Vagina (tissue), 2 donors: ENCODE measurements at regions not wholly inside any gene's neighbourhood (a gene's known extent, or its start where the extent isn't known, plus 50 kb on each side); places are given as distances from the start of the nearest gene placed in this dataset.
"Not testable (repeated sequence)": the region's sequence is repeated elsewhere in the genome, so short reads cannot be mapped to it uniquely, and the experiment has no call there.

Experiments used
- DNase-seq, 2 donors: peaks; one replicate each; pipeline ENCODE4 v3.0.0-alpha.2; 2017; ENCODE audit errors: extremely low spot score in 2 of 2
- H3K27ac ChIP-seq: fragments of 200-600 bp; sonication (generic); one replicate; pipeline ENCODE4 v1.5.1; 2019
- H3K27me3 ChIP-seq: fragments of 200-600 bp; sonication (generic); one replicate; pipeline ENCODE4 v1.5.1; 2019
- H3K36me3 ChIP-seq, 2 donors: fragments of 200-600 bp; sonication (generic); one replicate each; pipeline ENCODE4 v1.5.1; 2017 to 2019
- H3K4me1 ChIP-seq: fragments of 200-600 bp; sonication (generic); one replicate; pipeline ENCODE4 v1.5.1; 2019
- H3K4me3 ChIP-seq, 2 donors: fragments of 200-600 bp; sonication (generic); 1 replicate in 1 of 2; 2 replicates in 1 of 2; pipeline ENCODE4 v1.5.1; 2016 to 2019
- H3K9me3 ChIP-seq: fragments of 200-600 bp; sonication (generic); one replicate; pipeline ENCODE4 v1.5.1; 2019
- POLR2A ChIP-seq, 2 donors: fragments of 450-650 bp; IDR thresholded peaks; one replicate each; pipeline ENCODE4 v1.6.1; 2017; ENCODE audit warnings: antibody characterized with exemption in 2 of 2, mild to moderate bottlenecking in 2 of 2, moderate library complexity in 2 of 2
- POLR2AphosphoS5 ChIP-seq, 2 donors: sonication (generic); formaldehyde crosslinking; IDR thresholded peaks; one replicate each; pipeline ENCODE4 v1.9.0; 2017; ENCODE audit warnings: antibody characterized with exemption in 2 of 2, mild to moderate bottlenecking in 2 of 2, low read depth in 1 of 2; ENCODE audit not compliant: insufficient read depth in 1 of 2
- intact Hi-C: fragments of 100-400 bp; cut with DNase I; formaldehyde crosslinking; loops from one replicate; pipeline ENCODE4 v1.15.1; 2023
- TF ChIP-seq, protein P1 (sequence below), 3 experiments: fragments of 450-650 bp in 2 of 3; fragments of 200-600 bp in 1 of 3; sonication (generic) in 1 of 3; IDR thresholded peaks; one replicate each; pipeline ENCODE4 v1.5.1; 2017 to 2019; ENCODE audit warnings: antibody characterized with exemption in 3 of 3, mild to moderate bottlenecking in 2 of 3, moderate library complexity in 2 of 3

DNA sequence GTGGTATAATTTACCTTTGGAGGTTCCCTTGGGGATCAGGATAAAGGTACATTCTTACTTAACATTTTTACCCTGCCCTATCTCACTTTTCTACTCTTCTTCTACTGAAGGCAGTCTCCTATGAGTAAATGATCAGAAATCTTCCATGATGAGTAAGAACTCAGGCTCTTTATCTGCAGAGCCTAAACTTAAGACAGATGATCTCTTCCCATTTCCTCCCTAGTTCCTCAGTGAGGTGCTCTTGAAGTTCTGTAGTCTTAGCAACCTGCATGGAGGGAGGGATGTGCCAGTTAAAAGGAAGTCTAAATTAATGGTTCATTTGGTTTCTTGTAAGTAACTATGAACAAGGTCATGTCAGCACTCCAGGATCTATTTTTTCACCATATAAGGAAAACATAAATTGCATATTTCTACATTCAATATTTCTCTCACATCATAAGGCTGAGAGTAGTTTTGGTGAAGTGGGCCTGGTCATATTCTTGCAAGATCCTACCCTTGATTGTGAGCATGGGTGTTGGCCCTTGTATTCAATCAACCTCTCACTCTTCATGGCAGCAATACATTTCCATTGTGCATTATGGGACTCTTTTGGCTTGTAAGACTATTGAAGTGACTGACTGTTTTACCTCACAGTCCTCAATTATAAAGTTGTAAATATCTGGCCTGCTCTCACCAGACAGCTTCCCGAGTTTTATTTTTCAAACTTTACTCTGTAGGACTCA lies 295.5 kb downstream of the SLC7A11 start:
- H3K27me3 ChIP-seq, result no peaks in the 10 kb centered on the region

DNA sequence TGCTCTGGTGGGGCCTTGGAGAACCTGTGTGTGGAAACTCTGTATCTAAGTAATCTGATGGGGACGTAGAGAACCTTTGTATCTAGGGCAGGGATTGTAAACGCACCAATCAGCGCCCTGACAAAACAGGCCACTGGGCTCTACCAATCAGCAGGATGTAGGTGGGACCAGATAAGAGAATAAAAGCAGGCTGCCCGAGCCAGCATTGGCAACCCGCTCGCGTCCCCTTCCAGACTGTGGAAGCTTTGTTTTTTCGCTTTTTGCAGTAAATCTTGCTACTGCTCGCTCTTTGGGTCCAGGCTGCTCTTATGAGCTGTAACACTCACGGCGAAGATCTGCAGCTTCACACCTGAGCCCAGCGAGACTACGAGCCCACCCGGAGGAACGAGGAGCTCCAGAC lies 299.3 kb downstream of the SLC7A11 start:
- intact Hi-C loops, H3K4me3 ChIP-seq, H3K9me3 ChIP-seq, H3K36me3 ChIP-seq, H3K4me1 ChIP-seq, DNase-seq, H3K27ac ChIP-seq, H3K27me3 ChIP-seq: not testable (repeated sequence)

More for the DNA sequence above, 295.5 kb downstream of the SLC7A11 start:
- H3K36me3 ChIP-seq, result no peaks in the 10 kb centered on the region
- no peak for TF ChIP-seq POLR2AphosphoS5 (IDR thresholded peaks at IDR 0.05; ENCODE audit: insufficient read depth in 1 of 2, low read depth in 1 of 2)
- TF ChIP-seq POLR2A (IDR thresholded peaks at IDR 0.05), result no peak
- TF ChIP-seq, protein P1, sequence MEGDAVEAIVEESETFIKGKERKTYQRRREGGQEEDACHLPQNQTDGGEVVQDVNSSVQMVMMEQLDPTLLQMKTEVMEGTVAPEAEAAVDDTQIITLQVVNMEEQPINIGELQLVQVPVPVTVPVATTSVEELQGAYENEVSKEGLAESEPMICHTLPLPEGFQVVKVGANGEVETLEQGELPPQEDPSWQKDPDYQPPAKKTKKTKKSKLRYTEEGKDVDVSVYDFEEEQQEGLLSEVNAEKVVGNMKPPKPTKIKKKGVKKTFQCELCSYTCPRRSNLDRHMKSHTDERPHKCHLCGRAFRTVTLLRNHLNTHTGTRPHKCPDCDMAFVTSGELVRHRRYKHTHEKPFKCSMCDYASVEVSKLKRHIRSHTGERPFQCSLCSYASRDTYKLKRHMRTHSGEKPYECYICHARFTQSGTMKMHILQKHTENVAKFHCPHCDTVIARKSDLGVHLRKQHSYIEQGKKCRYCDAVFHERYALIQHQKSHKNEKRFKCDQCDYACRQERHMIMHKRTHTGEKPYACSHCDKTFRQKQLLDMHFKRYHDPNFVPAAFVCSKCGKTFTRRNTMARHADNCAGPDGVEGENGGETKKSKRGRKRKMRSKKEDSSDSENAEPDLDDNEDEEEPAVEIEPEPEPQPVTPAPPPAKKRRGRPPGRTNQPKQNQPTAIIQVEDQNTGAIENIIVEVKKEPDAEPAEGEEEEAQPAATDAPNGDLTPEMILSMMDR (IDR thresholded peaks at IDR 0.05), result no peak
- no peak overlapping the region for H3K4me3 ChIP-seq
- DNase-seq, result no peak
- no peak overlapping the region for H3K27ac ChIP-seq
- intact Hi-C loops, result no loop called here
- H3K9me3 ChIP-seq, result no peaks in the 10 kb centered on the region
- H3K4me1 ChIP-seq, result no peaks in the 10 kb centered on the region

DNA sequence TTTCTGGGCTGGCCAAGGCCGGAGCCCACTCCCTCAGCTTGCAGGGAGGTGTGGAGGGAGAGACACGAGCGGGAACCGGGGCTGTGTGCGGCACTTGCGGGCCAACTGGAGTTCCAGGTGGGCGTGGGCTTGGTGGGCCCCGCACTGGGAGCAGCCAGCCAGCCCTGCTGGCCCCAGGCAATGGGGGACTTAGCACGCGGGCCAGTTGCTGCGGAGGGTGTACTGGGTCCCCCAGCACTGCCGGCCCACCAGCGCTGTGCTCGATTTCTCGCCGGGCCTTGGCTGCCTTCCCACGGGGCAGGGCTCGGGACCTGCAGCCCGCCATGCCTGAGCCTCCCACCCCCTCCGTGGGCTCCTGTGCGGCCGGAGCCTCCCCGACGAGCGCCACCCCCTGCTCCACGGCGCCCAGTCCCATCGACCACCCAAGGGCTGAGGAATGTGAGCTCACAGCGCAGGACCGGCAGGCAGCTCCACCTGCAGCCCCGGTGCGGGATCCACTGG lies 300.1 kb downstream of the SLC7A11 start:
- intact Hi-C loops, H3K27ac ChIP-seq, DNase-seq, H3K27me3 ChIP-seq, H3K4me3 ChIP-seq, H3K36me3 ChIP-seq, H3K4me1 ChIP-seq, H3K9me3 ChIP-seq: not testable (repeated sequence)

DNA sequence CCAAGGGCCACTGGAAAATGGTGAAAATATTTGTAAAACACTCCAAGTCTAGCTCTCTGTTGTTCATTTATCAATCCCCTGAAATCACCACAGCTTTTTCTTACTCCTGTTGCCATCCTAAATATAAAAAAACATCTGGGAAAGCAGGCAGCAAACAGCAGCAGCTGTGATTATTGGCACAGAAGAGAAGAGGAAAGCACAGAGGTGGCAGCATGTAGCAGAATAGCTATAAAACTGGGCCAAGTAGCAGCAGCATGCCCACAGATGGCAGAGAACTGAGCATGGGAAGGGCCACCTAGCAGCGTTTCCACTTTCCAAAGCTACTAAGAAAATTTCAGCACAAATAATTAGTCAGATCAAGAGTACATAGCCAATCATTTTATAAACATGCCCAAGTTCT lies 307.2 kb downstream of the SLC7A11 start:
- intact Hi-C loops, result no loop called here
- no peaks in the 10 kb centered on the region for H3K27me3 ChIP-seq
- no peaks in the 10 kb centered on the region for H3K9me3 ChIP-seq
- TF ChIP-seq POLR2AphosphoS5 (IDR thresholded peaks at IDR 0.05; ENCODE audit: insufficient read depth in 1 of 2, low read depth in 1 of 2), result no peak
- no peak for TF ChIP-seq POLR2A (IDR thresholded peaks at IDR 0.05)
- TF ChIP-seq, protein P1 (IDR thresholded peaks at IDR 0.05), result no peak
- no peak overlapping the region for H3K4me3 ChIP-seq
- no peaks in the 10 kb centered on the region for H3K36me3 ChIP-seq
- H3K27ac ChIP-seq, result no peak overlapping the region
- DNase-seq, result no peak
- H3K4me1 ChIP-seq, result no peaks in the 10 kb centered on the region

DNA sequence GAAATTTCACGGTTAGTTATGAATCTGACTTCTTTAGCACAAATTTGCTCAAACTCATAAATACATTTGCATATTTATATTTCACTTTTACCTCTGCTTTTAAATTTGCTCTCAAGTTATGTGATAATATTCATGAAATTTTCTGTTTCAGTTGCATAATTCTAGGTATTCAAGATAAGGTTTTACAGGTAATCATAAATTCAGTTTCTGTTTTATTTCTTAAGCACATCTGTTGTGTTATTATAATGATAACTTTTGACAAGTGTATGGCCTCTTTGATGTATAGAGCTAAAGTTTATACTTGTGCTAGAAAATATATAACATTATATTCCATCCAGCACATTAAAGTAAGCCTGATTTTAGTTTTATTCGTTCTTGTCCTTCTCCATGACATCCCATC lies 308.1 kb downstream of the SLC7A11 start:
- H3K4me3 ChIP-seq, result no peak overlapping the region
- H3K36me3 ChIP-seq, result no peaks in the 10 kb centered on the region
- intact Hi-C loops, result no loop called here
- H3K27ac ChIP-seq, result no peak overlapping the region
- no peaks in the 10 kb centered on the region for H3K27me3 ChIP-seq
- H3K9me3 ChIP-seq, result no peaks in the 10 kb centered on the region
- DNase-seq, result no peak
- TF ChIP-seq, protein P1 (IDR thresholded peaks at IDR 0.05), result no peak
- TF ChIP-seq POLR2A (IDR thresholded peaks at IDR 0.05), result no peak
- H3K4me1 ChIP-seq, result no peaks in the 10 kb centered on the region

DNA sequence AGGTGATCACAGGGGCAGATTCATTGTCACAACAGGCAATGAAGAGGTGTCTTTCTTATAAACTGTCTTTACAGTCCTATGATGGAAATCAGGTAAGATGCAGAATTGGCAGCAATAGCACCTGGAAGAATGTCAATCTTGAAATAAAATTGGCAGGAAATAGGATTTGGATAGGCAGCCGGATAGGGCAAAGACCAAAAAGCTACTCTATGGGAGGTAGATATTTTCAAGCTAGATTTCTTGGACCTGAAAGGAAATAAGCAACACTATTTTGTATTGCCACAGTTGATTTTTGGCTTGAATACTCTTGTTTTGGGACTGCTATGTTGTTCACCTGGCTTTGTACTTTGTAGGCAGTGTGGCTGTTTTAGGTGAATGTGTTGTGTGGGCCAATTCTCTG lies 314.2 kb downstream of the SLC7A11 start:
- TF ChIP-seq, protein P1 (IDR thresholded peaks at IDR 0.05), result no peak
- TF ChIP-seq POLR2AphosphoS5 (IDR thresholded peaks at IDR 0.05; ENCODE audit: insufficient read depth in 1 of 2, low read depth in 1 of 2) (no peak), POLR2A (IDR thresholded peaks at IDR 0.05) (no peak)
- Histone ChIP-seq H3K9me3 (no peaks in the 10 kb centered on the region), H3K4me1 (no peaks in the 10 kb centered on the region), H3K27me3 (no peaks in the 10 kb centered on the region), H3K36me3 (no peaks in the 10 kb centered on the region), H3K27ac (no peak overlapping the region), H3K4me3 (no peak overlapping the region)
- intact Hi-C loops, result no loop called here
- DNase-seq, result no peak
